NCI-H510A treated with DMSO at 0.1 percent for 48 hours (cell line): ENCODE measurements at regions not wholly inside any gene's neighbourhood (a gene's known extent, or its start where the extent isn't known, plus 50 kb on each side); places are given as distances from the start of the nearest gene placed in this dataset.
"Not testable (repeated sequence)": the region's sequence is repeated elsewhere in the genome, so short reads cannot be mapped to it uniquely, and the experiment has no call there.

ENCODE experiments used
- DNase-seq: peaks from one replicate; lab custom pipeline; 2025; lab: John Stamatoyannopoulos, UW

DNA sequence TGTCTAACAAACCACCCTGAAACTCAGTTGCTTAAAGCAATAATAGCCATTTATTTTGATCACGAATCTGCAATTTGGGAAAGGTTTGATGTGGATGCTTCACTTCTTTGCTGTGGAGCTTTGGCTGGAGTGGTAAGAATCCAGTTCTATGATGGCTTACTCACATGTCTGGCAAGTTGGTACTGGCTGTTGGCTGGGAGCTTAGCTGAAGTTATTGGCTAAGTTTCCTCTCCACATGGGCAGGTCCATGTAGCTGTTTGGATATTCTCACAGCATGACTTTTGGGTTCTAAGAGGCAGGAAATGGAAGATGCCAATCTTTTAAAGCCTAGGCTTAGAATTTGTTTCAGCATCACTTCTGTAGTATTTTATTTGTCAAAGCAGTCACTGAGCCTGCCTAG, 277.6 kb upstream of the NRP1 start:
- no peak for DNase-seq

DNA sequence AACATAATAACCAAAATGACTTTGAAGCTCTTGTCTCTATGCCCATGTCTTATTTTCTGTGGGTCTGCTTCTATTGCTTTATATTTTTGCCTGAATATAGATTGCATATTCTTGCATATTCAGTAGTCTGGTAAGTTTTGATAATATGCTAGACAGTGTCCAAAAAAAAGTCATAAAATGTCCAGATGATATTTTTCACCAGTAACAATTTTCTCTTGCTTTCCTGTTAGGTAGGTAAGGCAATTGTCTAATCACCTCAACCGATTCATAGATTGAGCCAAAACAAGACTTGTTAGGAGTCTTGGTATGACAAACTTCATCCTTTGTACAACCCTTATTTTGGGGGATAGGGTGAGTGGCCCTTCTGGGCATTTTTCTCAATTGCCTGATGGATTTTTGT, 277.0 kb upstream of the NRP1 start:
- DNase-seq, result no peak

DNA sequence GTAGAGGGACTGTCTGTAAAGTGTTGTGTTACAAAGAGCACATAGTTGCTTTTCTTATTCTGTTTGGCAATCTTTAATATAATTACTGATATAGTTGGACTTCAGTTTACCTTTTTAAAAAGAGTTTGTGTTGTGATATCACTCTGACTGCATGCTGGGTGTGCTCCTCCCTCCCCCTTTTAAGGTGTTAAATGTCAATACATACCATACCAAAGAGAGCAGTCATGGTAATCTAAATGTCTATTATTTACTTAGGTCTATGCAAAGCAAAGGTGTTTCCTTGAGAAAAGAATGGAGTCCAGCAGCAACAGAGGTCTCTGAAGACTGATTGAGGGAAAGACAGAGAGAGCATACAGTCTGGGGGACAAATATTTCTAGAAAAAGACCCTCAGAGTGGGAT, 275.1 kb upstream of the NRP1 start:
- DNase-seq, result no peak

DNA sequence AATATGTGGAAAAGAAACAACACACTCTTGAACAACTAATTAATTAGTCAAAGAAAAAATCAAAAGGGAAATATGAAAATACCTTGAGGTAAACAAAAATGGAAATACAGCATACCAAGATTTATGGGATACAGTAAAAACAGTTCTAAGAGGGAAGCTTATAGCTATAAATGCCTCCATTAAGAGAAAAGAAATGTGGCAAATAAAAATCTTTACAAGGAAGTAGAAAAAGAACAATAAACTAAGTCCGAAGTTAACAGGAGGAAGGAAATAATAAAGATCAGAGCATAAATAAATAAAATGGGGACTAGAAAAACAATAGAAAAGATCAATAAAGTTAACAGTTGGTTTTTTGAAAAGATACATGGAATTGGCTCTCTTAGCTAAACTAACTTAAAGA, 267.8 kb upstream of the NRP1 start:
- no peak for DNase-seq

DNA sequence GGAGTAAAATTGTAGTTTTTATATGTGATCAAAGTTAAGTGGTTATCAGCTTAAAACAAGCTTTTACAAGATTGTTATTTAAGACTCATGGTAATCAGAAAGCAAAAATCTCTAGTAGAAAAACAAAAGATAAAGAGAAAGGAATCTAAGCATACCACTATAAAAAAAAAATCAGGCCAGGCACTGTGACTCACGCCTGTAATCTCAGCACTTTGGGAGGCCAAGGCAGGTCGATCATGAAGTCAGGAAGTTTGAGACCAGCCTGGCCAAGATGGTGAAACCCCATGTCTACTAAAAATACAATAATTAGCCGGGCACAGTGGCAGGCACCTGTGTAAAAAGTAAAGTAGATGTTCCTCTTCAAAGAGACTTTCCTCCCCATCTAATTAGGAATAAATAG, 265.9 kb upstream of the NRP1 start:
- DNase-seq, result no peak

DNA sequence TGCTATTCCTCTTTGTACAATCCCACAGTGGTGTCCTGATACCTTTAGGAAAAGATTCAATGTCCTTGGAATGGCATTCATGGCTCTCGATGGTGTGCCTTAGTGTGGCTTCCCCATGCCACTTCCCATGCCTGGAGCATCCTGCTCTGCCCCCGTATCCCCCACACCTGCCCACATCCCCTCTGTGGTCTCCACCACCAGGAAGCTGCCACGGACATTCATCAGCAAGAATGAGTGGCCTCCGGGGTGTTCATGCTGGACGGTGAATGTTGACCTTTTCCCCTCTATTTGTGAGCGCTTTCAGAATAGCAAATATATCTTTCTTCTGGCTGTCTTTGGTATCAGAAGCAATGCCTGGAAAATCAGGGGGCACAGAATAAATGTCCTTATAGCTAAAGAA, 262.0 kb upstream of the NRP1 start:
- no peak for DNase-seq

DNA sequence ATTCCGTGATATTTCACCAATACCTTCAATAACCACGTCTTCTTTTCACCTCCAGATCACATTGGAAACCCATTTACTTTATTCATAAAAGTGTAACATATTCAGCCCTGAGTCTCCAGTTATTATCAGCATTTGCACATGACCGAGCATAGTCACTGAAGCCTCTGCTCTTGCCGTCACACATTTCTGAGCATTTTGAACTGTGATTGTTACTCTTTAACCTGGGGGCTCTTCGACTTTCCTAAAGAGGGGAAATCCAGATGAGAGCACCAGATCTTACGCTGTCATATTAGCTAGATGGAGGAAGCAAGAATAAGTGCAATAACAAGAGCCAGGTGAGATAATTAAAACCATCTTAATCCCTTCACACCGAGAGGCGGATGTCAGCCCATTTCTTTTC, 260.0 kb upstream of the NRP1 start:
- DNase-seq, result no peak

DNA sequence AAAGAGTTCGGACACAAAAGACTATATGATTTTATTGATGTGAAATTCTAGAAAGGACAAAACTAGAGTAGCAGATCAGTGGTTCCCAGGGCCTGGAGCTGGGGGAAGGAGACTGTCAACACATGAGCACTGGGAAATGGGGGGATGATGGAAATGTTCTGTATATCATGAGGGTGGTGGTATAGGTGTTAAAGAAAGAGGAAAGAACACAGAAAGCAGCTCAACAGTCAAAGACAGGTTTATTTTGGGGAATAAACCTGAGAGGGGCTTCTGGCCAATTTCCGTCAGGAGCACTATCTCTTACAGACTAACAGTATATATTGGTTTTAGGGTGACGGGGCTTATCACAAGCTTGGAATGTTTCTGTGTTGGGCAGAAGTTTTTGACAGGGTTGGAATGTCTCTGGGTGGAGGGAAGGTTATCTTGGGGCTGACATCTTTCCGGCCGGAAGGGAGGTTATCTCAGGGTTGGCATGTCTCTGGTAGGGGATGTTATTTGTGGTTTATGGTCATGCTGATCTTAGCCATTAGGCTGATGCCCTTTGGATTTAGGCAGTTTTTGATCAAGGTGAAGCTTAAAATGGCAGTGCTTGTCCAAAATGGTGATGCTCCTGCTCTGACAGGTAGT, 254.6 kb upstream of the NRP1 start:
- no peak for DNase-seq

DNA sequence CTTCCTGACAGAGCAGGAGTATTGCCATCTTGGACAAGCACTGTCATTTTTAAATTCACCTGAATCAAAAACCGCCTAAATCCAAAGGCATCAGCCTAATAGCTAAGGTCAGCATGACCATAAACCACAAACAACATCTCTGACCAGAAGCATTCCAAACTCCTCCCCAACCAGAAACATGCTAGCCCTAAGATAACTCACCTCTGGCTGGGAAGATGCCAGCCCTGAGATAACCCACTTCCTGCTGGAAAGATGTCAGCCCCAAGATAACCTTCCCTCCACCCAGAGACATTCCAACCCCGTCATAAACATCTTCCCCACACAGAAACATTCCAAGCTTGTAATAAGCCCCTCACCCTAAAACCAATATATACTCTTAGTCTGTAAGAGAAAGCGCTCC, 250.1 kb upstream of the NRP1 start:
- not testable (repeated sequence) for DNase-seq

DNA sequence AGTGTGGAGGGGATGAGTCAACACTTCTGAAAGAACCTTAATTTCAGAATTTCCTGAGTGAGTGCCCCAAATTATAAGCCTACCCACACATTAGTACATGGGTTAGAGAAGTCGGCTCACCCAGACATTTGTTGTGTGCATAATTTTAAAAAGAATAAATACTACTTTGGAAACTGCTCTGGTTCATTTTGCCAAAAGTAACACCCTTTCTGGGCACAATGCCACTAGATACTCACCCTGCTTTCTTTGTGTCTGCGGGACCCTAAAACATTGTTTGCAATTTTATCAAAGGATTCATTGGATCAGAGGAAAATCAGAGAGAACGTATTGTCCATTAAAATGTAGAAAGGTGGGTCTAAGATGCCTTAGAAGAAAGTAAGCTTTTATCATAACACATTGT, 245.5 kb upstream of the NRP1 start:
- DNase-seq, result no peak

DNA sequence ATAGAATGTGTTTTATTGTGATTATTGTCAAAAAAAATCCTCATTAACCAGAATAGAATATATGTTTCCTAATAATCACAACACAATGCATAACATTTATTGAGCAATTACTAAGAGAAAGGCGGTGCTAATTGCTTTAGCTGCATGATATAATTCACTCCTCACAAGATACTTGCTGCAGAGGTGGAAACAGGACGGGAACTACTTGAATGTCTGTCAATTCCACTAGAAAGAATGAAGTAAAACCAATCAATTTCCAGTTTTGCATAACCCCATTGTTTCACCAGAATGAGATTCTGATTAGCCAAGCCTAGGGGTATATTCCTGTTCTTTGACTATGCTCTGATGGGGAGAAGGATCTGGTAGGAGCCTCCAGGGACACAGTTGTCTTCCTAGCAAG, 239.1 kb upstream of the NRP1 start:
- DNase-seq, result no peak

DNA sequence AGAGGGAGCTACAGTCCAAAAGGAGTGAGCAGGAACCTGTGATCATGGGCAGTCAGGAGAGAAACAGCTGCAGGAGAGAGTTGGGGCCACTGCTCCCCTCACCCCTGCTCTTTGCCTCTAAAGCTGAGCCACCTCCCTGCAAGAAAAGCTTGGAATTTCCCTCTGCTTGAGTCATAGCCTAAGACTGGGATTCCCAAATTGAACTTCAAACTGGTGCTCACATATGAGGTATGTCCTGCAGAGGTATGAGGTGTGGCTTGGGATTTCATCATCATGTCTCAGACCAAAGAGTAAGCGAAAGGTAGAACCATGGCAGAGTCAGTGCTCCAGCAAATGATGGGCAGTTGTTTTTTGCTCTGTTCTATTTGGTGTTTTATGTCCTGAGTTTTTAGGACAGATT, 237.1 kb upstream of the NRP1 start:
- DNase-seq, result no peak

DNA sequence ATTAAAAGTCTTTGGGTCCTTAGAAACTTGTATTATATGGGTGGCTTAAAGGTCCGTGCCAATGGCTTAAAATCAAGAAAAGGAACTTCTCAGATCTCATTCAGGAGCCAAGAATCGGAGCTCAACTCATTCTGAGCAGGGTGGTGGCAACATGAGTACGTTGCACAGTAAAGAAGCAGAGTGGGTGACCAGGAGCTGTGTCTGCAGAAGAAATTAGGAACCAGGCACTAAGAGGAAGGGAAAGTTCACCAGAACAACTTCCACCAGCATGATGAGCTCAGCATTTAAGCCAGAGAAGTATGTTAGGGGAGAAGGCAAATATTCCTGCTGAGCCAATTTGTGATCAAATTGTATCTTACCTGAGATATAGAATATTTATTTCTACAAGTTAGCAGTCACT, 236.0 kb upstream of the NRP1 start:
- no peak for DNase-seq

DNA sequence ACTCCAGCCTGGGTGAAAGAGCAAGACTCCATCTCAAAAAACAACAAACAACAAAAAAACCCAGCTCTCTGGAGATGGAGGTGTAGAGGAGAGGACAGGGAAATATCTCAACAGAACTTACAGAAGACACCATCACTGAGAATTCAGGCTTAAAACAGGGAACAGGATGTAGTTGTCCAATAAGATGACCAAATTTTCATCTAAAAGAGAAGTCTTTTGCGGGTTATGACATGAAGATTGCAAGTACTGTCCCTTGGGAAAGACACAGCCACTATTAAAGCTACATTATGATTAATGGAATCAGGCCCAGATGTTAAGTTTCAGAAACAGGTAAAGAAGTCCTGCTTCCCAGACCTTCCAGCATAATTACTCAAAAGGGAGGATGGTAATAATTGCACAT, 235.2 kb upstream of the NRP1 start:
- DNase-seq, result no peak

DNA sequence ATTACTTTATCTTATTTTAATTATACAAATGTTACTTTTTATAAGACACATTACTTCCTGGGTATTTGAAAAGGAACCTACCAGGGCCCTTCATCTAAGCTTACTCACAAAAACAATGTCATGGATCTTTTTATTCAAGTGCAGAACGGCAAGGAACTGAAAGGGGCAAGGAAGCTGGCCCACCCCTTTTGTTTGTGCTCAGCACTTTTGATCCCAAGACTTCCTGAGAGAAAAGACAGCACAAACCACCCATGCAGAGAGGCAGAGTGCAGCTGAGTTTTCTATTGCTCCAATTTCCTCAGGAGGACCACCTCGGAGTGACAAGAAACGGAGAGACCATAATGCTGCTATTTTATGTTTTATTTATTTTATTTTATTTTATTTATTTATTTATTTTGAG, 232.0 kb upstream of the NRP1 start:
- no peak for DNase-seq

DNA sequence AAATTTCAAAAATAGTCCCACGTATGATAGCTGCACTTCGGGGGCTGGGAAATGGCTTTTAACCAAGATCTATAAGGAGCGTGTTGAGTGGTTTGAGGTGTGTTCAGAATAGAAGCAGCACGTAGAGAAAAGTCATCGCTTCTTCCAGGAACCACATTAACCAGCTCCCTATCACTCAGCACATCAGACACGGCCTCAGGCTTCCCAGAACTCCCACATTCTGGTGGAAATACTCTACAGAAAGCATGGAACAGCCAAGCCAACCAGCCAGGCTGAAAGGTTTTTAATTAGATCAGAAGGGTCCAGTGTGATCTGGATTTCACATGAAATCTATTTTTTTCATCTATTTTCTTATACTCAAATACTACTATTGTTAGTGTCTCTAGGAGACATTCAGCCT, 231.5 kb upstream of the NRP1 start:
- DNase-seq, result no peak

DNA sequence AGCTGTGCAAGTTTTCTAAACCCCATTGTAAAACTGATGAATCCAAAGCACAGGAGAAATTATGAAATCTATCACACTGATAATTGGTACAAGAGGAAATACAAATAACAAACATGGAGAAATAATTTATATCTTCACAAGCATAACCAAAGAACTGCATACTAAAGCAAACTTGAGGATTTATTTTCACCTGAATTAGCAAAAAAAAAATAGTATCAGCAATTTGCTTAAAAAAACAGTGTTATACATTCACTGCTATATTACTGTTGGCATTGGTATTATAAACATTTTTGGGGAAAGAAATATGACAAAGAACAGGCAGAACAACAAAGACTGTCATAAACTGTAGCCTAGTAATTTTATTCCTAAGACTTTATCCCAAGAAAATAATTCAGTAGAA, 230.8 kb upstream of the NRP1 start:
- no peak for DNase-seq

DNA sequence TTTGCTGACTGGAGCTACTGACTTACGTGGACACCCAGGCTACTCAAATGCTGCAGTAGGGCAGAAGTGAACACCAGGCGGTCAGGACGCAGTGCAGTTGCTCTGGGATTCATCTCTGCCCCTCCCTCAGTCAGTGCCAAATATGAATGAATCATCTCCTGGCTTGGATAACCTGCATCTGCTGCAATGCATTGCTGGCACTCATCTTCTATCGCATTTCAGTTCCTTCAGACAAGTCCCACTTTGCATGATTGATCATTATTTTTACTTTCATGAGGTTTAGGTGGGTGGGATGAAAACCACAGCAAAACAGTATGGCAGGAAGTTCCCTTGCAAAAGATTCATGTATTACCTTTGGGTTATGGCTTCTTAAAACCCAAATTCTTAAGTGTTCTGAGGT, 224.6 kb upstream of the NRP1 start:
- DNase-seq, result no peak

DNA sequence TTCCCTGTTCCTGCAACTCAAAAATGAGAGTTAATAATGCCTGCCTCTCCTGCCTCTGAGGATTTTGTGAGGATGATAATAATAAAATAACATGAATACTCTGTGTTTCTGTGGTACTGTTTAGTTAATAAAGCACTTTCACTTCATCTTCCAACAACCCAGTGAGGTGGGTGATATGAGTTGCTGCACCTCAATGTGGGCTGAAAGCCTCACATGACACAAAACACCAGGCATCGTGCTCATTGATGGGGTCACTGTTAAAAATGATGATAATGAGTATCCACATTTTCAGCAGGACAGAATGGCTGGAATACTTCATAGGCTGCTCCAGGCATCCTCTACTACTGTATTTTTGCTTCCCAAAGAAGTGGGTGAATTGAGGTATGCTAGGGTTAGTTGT, 222.8 kb upstream of the NRP1 start:
- DNase-seq, result no peak

DNA sequence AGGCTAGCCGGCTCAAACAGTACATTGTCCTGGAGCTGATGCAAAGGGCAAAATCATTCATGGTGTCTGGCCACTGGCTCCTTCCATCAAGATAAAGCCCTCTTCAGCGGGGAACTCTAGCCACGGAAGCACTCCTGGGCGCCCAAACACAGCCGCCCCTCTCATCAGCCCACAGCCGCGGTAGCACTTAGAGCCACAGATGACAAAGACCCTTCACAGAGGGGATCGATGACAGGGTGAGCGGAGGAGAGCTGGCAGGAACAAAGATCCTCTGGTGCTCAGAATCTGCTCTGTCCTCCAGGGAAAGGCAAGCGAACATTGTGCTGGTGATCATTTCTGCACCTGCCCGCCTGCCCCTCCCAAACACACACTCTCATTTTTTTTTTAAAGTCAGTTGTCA, 222.2 kb upstream of the NRP1 start:
- no peak for DNase-seq

DNA sequence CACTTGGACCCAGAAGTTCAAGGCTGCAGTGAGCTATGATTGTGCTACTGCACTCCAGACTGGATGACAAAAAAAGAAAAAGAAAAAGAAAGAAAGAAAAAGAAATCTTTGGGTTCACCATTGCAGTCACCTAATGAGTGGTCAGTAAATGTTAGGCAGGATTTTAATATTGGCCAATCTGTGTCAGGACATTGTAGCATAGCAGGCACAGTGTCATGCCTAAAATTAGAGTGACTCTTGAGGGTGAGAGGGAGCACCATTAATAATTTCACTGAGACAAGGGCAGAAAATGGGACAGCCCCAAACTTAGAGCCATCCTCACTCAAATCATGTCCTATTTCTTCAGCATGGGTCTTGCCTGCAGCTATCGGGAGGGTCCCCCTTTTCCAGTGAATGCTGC, 221.6 kb upstream of the NRP1 start:
- DNase-seq, result no peak

DNA sequence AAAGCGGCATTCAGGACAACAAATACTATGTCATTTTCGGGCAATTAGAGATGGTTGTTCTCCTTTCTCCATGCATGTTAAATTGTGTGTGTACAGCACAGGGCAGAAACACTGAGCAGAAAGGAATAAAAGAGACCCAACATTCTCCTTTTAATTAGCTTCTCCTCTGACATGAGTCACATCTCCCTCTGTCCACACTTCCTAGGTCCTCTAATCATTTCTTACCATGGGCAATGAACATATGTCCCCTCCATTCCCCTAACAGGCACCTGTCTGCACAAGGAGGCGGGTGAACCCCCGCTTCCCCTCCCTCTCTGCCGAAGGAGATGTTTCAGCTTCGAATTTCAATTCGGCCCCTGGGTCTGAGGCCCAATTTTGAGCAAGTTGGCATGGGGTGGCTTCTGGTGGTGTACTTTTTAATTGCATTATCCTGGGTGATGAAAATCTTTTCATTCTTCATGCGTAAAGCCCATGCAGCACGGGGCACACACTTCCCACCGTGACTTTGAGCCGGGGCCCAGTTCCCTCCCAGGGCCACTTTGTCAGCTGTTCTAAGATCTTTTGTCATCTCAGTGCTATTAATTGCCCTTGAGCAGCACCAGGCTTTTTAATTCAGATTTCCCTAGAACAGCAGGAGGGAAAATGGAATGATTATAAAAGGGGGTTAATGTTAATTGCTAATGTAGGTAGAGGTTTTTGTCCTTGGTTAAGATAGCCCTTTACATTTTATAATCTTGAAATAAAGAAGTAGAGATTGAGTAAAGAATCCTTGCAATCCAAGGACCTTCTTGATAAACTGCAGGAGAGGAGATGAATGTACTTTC, 219.5 kb upstream of the NRP1 start:
- DNase-seq, result no peak

DNA sequence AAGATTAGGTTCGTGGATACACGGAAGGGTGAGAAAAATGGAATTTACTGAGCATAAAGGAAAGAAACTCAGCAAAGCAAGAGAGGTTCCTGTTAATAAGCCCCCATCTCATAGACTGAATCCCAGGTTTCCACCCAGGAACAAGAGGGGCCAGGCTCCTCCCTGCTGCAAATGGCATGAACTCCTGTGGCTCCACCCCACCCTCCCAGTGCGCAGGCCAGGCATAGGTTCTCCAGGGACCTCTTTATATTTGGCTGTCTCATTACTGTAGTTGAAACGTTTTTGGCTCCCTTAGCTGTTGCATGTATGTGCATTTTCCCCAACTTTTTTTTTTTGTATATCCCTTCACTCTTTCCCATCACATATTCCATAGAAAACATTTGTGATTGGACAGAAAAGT, 217.8 kb upstream of the NRP1 start:
- no peak for DNase-seq

DNA sequence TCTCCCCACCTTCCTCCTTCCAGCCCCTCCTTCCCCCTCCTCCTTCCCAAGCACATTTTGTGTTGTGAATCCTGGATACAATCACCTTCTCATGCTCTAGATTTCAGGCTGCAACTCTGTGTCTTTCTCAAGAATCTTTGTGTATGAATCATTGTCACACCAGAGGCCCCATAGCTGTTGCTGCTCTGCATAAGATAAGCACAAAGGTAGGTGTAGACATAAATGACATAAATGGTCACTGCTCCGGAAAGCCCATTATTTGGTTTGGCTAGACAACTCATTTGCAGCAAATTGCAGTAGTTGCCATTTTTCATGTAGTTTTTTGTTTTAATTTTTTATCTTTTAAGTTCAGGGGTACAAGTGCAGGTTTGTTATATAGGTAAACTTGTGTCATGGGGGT, 216.3 kb upstream of the NRP1 start:
- no peak for DNase-seq
